GM12878 (cell line): ENCODE measurements at regions not wholly inside any gene's neighbourhood (a gene's known extent, or its start where the extent isn't known, plus 50 kb on each side); places are given as distances from the start of the nearest gene placed in this dataset.

ENCODE experiments used
- ATAC-seq: fragments of 200-7000 bp; cut with Tn5 transposase; 3 replicates; pipeline ENCODE4 v1.9.1; 2020; ENCODE audit warnings: mild to moderate bottlenecking, moderate library complexity
- BruUV-seq: library from RNA; stranded (reverse); fragments of 400-500 nt; replicated peaks from 2 replicates; lab custom pipeline; 2021; lab: Mats Ljungman, UMichigan
- CTCF ChIA-PET: fragments of 300-600 bp; sonication (Branson Sonifier 250); formaldehyde crosslinking; extraction: SDS; loops from one replicate; lab custom pipeline; 2021; ENCODE audit warnings: inconsistent platforms; lab: Yijun Ruan, JAX
- POLR2A ChIA-PET: fragments of 350-600 bp; formaldehyde crosslinking; extraction: SDS; loops from one replicate; lab custom pipeline; 2021; ENCODE audit warnings: inconsistent platforms; lab: Charles Lee
- RAD21 ChIA-PET: fragments of 300-600 bp; sonication (Branson Sonifier 250); formaldehyde crosslinking; loops from one replicate; lab custom pipeline; 2023; ENCODE audit warnings: antibody characterized with exemption; ENCODE audit not compliant: unreplicated experiment; lab: Charles Lee
- SMC1A ChIA-PET: fragments of 300-600 bp; sonication (Branson Sonifier 250); formaldehyde crosslinking; loops from one replicate; lab custom pipeline; 2023; ENCODE audit not compliant: unreplicated experiment, uncharacterized antibody; lab: Charles Lee
- DNase-seq: peaks from one replicate; pipeline ENCODE4 v3.0.0-alpha.2; 2011; ENCODE audit warnings: low read depth, low spot score
- FAIRE-seq: peaks from 3 replicates; lab custom pipeline; 2011; peaks lifted over from hg19 to GRCh38; lab: Jason Lieb, UNC
- H2AFZ ChIP-seq: 2 replicates; pipeline ENCODE4 v1.6.0; 2011; ENCODE audit warnings: low read depth, low read length, control low read depth; ENCODE audit not compliant: control insufficient read depth
- H3K27ac ChIP-seq: 2 replicates; pipeline ENCODE4 v1.5.1; 2011; ENCODE audit warnings: control low read depth; ENCODE audit not compliant: control insufficient read depth, insufficient read depth
- H3K27me3 ChIP-seq, 2 experiments: replicated peaks in 1 of 2; 2 replicates each; pipeline versions ENCODE4 v1.6.0 to v1.6.1; 2011; ENCODE audit warnings: low read length in 1 of 2; ENCODE audit not compliant: control insufficient read depth in 2 of 2, insufficient read depth in 2 of 2
- H3K36me3 ChIP-seq, 2 experiments: 2 replicates each; pipeline ENCODE4 v1.5.1; 2011; ENCODE audit warnings: low read length in 1 of 2; ENCODE audit not compliant: control insufficient read depth in 2 of 2, insufficient read depth in 2 of 2
- H3K4me1 ChIP-seq: 2 replicates; pipeline ENCODE4 v1.6.1; 2011; ENCODE audit warnings: mild to moderate bottlenecking, low read length, moderate library complexity, mixed read lengths; ENCODE audit not compliant: control insufficient read depth, insufficient read depth
- H3K4me2 ChIP-seq: 2 replicates; pipeline ENCODE4 v1.6.0; 2011; ENCODE audit warnings: control low read depth; ENCODE audit not compliant: control insufficient read depth, insufficient read depth
- H3K4me3 ChIP-seq: fragments of 200-600 bp; sonication (generic); 2 replicates; pipeline ENCODE4 v1.5.1; 2016
- H3K79me2 ChIP-seq: 2 replicates; pipeline ENCODE4 v1.6.0; 2011; ENCODE audit warnings: low read length; ENCODE audit not compliant: control insufficient read depth, insufficient read depth
- H3K9ac ChIP-seq: 2 replicates; pipeline ENCODE4 v1.8.0; 2011; ENCODE audit warnings: low read length, control low read depth, mixed read lengths; ENCODE audit not compliant: control insufficient read depth, insufficient read depth
- H3K9me3 ChIP-seq: replicated peaks from 3 replicates; pipeline ENCODE4 v1.5.1; 2011; ENCODE audit warnings: mild to moderate bottlenecking, low read length; ENCODE audit not compliant: control insufficient read depth, insufficient read depth
- H4K20me1 ChIP-seq: 2 replicates; pipeline ENCODE4 v1.6.0; 2011; ENCODE audit not compliant: control insufficient read depth, insufficient read depth
- CUX1 ChIP-seq: IDR thresholded peaks from 2 replicates; pipeline ENCODE4 v1.6.1; 2012; ENCODE audit warnings: improper control_type of control experiment, low read depth, low read length; ENCODE audit not compliant: insufficient replicate concordance
- E4F1 ChIP-seq: fragments of 450-650 bp; IDR thresholded peaks from 2 replicates; pipeline ENCODE4 v1.6.1; 2018; ENCODE audit warnings: borderline replicate concordance, mild to moderate bottlenecking; ENCODE audit not compliant: partially characterized antibody
- ESRRA ChIP-seq: IDR thresholded peaks from 2 replicates; pipeline ENCODE4 v1.6.1; 2012; ENCODE audit warnings: mild to moderate bottlenecking, low read length, improper control_type of control experiment
- HSF1 ChIP-seq: fragments of 150-350 bp; IDR thresholded peaks from 2 replicates; pipeline ENCODE4 v1.6.1; 2014; ENCODE audit warnings: mild to moderate bottlenecking, low read depth, low read length
- IRF5 ChIP-seq: fragments of 450-650 bp; IDR thresholded peaks from 2 replicates; pipeline ENCODE4 v1.6.1; 2017; ENCODE audit warnings: borderline replicate concordance
- MTA3 ChIP-seq: IDR thresholded peaks from 2 replicates; pipeline ENCODE4 v1.6.1; 2012; ENCODE audit warnings: low read length, inconsistent platforms, borderline replicate concordance
- SMAD5 ChIP-seq: IDR thresholded peaks from 2 replicates; pipeline ENCODE4 v1.6.1; 2016; ENCODE audit warnings: antibody characterized with exemption, low read depth
- SREBF2 ChIP-seq: IDR thresholded peaks from 2 replicates; pipeline ENCODE4 v1.6.1; 2012; ENCODE audit warnings: mild to moderate bottlenecking, low read length
- USF1 ChIP-seq: IDR thresholded peaks from 2 replicates; pipeline ENCODE4 v1.6.1; 2011; ENCODE audit warnings: borderline replicate concordance, low read depth, mild to moderate bottlenecking, moderate library complexity, mixed read lengths, low read length; ENCODE audit not compliant: insufficient read depth; ENCODE audit errors: extremely low read length
- ZNF384 ChIP-seq: IDR thresholded peaks from 2 replicates; pipeline ENCODE4 v1.6.1; 2012; ENCODE audit warnings: low read depth, mild to moderate bottlenecking, low read length, improper control_type of control experiment, borderline replicate concordance
- WGBS: methylation state at CpG from one replicate; pipeline ENCODE4 v1.1.6; 2016; ENCODE audit warnings: low lambda C conversion rate; ENCODE audit not compliant: insufficient replicate concordance, insufficient coverage; ENCODE audit errors: missing lambda C conversion rate; 5-methylcytosine and 5-hydroxymethylcytosine counted together
- in situ Hi-C: fragments of 300-500 bp; cut with MboI; formaldehyde crosslinking; loops from 9 replicates; pipeline ENCODE4 v1.14.3; 2018; ENCODE audit warnings: mixed read lengths
- intact Hi-C: fragments of 100-400 bp; cut with micrococcal nuclease; formaldehyde crosslinking; loops from one replicate; pipeline ENCODE4 v1.14.2; 2022; ENCODE audit not compliant: unreplicated experiment

- TF ChIP-seq CUX1: no peak
- TF ChIP-seq ESRRA: no peak
- TF ChIP-seq ZNF384: no peak
Measured at GRCh38 chr14:56963381-56963780, 153.1 kb upstream of the OTX2 start (continued).

GRCh38 chr14:56962444-56963080 lies 152.3 kb upstream of the OTX2 start:
- no TSS peak for BruUV-seq
- TF ChIP-seq SREBF2: no peak
- TF ChIP-seq USF1: no peak
- TF ChIP-seq HSF1: no peak
- no peak for TF ChIP-seq IRF5
- no peak for TF ChIP-seq SMAD5
- no peak for TF ChIP-seq ESRRA
- no peak for TF ChIP-seq E4F1
- no peak for TF ChIP-seq MTA3

More at GRCh38 chr14:56962444-56963080, 152.3 kb upstream of the OTX2 start:
- SMC1A ChIA-PET: no interaction called here
- in situ Hi-C loops (no loop called here), intact Hi-C loops (no loop called here)
- Histone ChIP-seq H3K4me1 (no peaks in the 10 kb centered on the region), H3K79me2 (no peaks in the 10 kb centered on the region), H2AFZ (no peak overlapping the region), H3K27me3 (no peaks in the 10 kb centered on the region), H3K36me3 (no peaks in the 10 kb centered on the region), H4K20me1 (no peaks in the 10 kb centered on the region), H3K9ac (no peak overlapping the region), H3K4me2 (no peak overlapping the region), H3K9me3 (no peaks in the 10 kb centered on the region), H3K27ac (no peak overlapping the region), H3K4me3 (no peak overlapping the region)
- no peak for FAIRE-seq
- POLR2A ChIA-PET: no interaction called here
- WGBS: 61% methylated on average over 4 of the region's 4 CpGs
- ATAC-seq: no peak
- RAD21 ChIA-PET: no interaction called here
- CTCF ChIA-PET: no interaction called here
- no peak for DNase-seq
